HL-60 (cell line): ENCODE measurements at regions not wholly inside any gene's neighbourhood (a gene's known extent, or its start where the extent isn't known, plus 50 kb on each side); places are given as distances from the start of the nearest gene placed in this dataset.

Experiments
- DNase-seq, 2 experiments: peaks; one replicate each; pipeline ENCODE4 v3.0.0-alpha.2; 2010 to 2020; ENCODE audit warnings: low read depth in 1 of 2, low spot score in 1 of 2
- H3K27ac ChIP-seq: fragments of 250-450 bp; sonication (Bioruptor Pico); replicated peaks from 2 replicates; pipeline ENCODE4 v1.5.1; 2020; ENCODE audit warnings: mild to moderate bottlenecking, moderate library complexity
- H3K27me3 ChIP-seq: fragments of 250-450 bp; sonication (Bioruptor Pico); 2 replicates; pipeline ENCODE4 v1.5.1; 2021; ENCODE audit warnings: mild to moderate bottlenecking, moderate library complexity; ENCODE audit not compliant: insufficient read depth, poor library complexity, severe bottlenecking
- H3K4me3 ChIP-seq: replicated peaks from 2 replicates; pipeline ENCODE4 v1.5.1; 2011; ENCODE audit warnings: mild to moderate bottlenecking, control low read depth, low read length; ENCODE audit not compliant: insufficient read depth
- GABPA ChIP-seq: IDR thresholded peaks from 2 replicates; pipeline ENCODE4 v1.6.1; 2012; ENCODE audit warnings: low read depth
- POLR2AphosphoS5 ChIP-seq: IDR thresholded peaks from 2 replicates; pipeline ENCODE4 v1.6.1; 2012; ENCODE audit warnings: low read depth
- REST ChIP-seq: IDR thresholded peaks from 2 replicates; pipeline ENCODE4 v1.6.1; 2012; ENCODE audit warnings: low read depth; ENCODE audit not compliant: insufficient replicate concordance
- SPI1 ChIP-seq: IDR thresholded peaks from 2 replicates; pipeline ENCODE4 v1.6.1; 2012; ENCODE audit warnings: low read depth, mild to moderate bottlenecking, borderline replicate concordance
- TF ChIP-seq, protein P1 (sequence below): IDR thresholded peaks from one replicate; pipeline ENCODE4 v1.5.1; 2011; ENCODE audit warnings: low read length, control low read depth, inconsistent platforms; ENCODE audit not compliant: insufficient read depth

DNA sequence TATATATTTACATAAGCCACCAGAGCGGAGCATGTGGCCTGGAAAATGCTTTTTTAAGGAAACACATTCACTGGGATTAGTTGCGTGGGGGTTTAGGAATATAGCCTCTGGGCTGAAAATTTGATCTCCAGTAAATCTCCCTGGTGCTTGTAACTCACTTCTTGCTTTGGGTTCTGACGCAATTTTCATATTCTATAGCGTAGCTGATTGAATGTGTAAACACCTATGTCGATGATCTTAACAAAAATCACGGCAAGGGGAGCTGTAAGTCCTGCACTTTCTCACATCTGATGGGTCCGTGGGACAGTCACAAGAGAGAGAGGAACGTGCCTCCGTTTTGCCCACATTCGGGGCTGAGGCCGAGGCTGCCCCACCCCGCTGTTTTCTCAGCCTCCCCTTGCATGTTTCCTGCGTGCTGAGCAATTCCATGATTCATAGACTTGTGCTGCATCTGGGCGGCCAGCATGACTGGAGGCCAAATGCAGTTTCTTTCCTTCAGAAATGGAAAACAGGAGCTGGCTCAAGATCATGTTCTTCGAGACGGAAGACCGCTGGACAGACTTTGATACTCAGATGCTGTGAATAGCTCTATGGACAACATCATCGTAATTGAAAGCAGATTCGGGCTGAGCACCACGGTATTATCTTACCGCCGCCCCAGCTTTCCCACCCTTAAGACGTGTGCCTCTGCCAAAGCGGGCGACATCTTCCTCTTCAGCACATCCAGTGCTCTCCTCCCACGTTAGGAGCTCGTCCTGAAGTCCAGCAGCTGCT, 109.2 kb downstream of the TMEM18 start:
- Histone ChIP-seq H3K27ac (no peak overlapping the region), H3K27me3 (no peaks in the 10 kb centered on the region), H3K4me3 (no peak overlapping the region)
- TF ChIP-seq SPI1, result no peak
- TF ChIP-seq GABPA, result no peak
- TF ChIP-seq REST, result no peak
- TF ChIP-seq, protein P1, sequence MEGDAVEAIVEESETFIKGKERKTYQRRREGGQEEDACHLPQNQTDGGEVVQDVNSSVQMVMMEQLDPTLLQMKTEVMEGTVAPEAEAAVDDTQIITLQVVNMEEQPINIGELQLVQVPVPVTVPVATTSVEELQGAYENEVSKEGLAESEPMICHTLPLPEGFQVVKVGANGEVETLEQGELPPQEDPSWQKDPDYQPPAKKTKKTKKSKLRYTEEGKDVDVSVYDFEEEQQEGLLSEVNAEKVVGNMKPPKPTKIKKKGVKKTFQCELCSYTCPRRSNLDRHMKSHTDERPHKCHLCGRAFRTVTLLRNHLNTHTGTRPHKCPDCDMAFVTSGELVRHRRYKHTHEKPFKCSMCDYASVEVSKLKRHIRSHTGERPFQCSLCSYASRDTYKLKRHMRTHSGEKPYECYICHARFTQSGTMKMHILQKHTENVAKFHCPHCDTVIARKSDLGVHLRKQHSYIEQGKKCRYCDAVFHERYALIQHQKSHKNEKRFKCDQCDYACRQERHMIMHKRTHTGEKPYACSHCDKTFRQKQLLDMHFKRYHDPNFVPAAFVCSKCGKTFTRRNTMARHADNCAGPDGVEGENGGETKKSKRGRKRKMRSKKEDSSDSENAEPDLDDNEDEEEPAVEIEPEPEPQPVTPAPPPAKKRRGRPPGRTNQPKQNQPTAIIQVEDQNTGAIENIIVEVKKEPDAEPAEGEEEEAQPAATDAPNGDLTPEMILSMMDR, result no peak
- TF ChIP-seq POLR2AphosphoS5, result no peak
- no peak for DNase-seq

GRCh38 chr2:567496-567864, 109.7 kb downstream of the TMEM18 start:
- TF ChIP-seq POLR2AphosphoS5 (no peak), REST (no peak), SPI1 (no peak), GABPA (no peak)
- TF ChIP-seq, protein P1, result no peak
- H3K27ac ChIP-seq, result no peak overlapping the region
- H3K27me3 ChIP-seq, result no peaks in the 10 kb centered on the region
- no peak overlapping the region for H3K4me3 ChIP-seq
- no peak for DNase-seq

DNA sequence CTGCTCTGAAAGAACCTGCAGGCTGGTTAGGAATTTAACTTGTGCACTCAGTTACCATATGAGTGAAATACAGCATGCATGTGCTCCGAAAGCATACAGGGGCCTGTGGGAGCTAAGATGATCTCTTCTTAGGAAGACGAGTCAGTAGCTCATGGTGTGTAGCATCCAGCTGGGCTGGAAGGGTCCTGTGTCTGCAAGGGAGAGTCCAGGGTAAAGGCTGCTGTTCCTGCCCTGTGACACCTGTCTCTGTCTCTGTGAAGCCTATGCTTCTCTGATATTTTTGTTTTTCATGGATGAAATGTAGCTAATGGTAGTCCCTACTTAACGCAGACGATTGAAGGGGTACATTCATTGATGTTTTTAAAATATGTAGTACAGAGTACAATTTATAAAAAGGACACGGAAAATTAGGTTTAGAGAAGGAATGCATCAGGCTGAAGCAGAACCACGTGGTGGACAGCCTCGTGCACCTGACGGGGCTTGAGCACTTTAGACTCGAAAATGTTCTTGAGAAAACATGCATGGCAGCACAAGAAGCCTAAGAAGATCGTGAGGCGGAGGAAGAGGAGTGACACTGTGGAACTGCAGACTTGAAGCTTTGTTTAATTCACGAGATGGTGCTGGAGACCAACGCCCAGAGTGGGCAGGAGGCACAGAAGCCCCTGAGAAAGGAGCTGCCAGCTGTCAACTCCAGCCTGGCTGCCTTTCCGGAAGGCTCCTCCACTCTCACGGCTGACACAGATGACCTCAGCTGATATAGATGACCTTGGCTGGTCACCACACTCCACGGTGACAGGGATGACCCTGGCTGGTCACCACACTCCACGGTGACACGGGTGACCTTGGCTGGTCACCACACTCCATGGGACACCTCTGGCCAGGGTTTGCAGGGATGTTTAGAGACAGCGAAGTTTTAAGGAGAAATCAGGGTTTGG, 110.6 kb downstream of the TMEM18 start:
- Histone ChIP-seq H3K27me3 (no peaks in the 10 kb centered on the region), H3K27ac (no peak overlapping the region), H3K4me3 (no peak overlapping the region)
- no peak for DNase-seq
- TF ChIP-seq, protein P1, result no peak
- TF ChIP-seq REST (no peak), POLR2AphosphoS5 (no peak), GABPA (no peak), SPI1 (no peak)
